GM23338 (cell line): ENCODE measurements at regions not wholly inside any gene's neighbourhood (a gene's known extent, or its start where the extent isn't known, plus 50 kb on each side); places are given as distances from the start of the nearest gene placed in this dataset.
"Not testable (repeated sequence)": the region's sequence is repeated elsewhere in the genome, so short reads cannot be mapped to it uniquely, and the experiment has no call there.

ENCODE experiments used
- ATAC-seq: fragments of 200-7000 bp; cut with Tn5 transposase; 3 replicates; pipeline ENCODE4 v1.9.1; 2020
- DNase-seq: peaks from one replicate; pipeline ENCODE4 v3.0.0-alpha.2; 2015; ENCODE audit warnings: low spot score
- H2AFZ ChIP-seq: fragments of 200-600 bp; sonication (generic); 2 replicates; pipeline ENCODE4 v1.8.0; 2016; ENCODE audit warnings: antibody characterized with exemption, mild to moderate bottlenecking, moderate library complexity
- H3F3A ChIP-seq: fragments of 200-600 bp; sonication (generic); replicated peaks from 2 replicates; pipeline ENCODE4 v1.8.0; 2017; ENCODE audit warnings: antibody characterized with exemption, mixed run types, low read depth
- H3K27ac ChIP-seq: fragments of 200-600 bp; sonication (generic); 2 replicates; pipeline ENCODE4 v1.6.1; 2016; ENCODE audit warnings: low read depth
- H3K27me3 ChIP-seq: fragments of 200-600 bp; sonication (generic); 2 replicates; pipeline ENCODE4 v1.8.0; 2016; ENCODE audit warnings: mild to moderate bottlenecking, mixed run types, moderate library complexity; ENCODE audit not compliant: insufficient read depth
- H3K36me3 ChIP-seq: fragments of 200-600 bp; sonication (generic); 2 replicates; pipeline ENCODE4 v1.8.0; 2016; ENCODE audit warnings: mild to moderate bottlenecking; ENCODE audit not compliant: insufficient read depth
- H3K4me1 ChIP-seq: fragments of 200-600 bp; sonication (generic); 2 replicates; pipeline ENCODE4 v1.8.0; 2016; ENCODE audit warnings: mild to moderate bottlenecking, moderate library complexity; ENCODE audit not compliant: insufficient read depth
- H3K4me2 ChIP-seq: fragments of 200-600 bp; sonication (generic); 2 replicates; pipeline ENCODE4 v1.7.1; 2017; ENCODE audit warnings: mixed run types
- H3K4me3 ChIP-seq: fragments of 200-600 bp; sonication (generic); 2 replicates; pipeline ENCODE4 v1.6.1; 2016; ENCODE audit warnings: mixed run types
- H3K79me2 ChIP-seq: fragments of 200-600 bp; sonication (generic); replicated peaks from 2 replicates; pipeline ENCODE4 v1.8.0; 2017; ENCODE audit warnings: mild to moderate bottlenecking; ENCODE audit not compliant: insufficient read depth
- H3K9me2 ChIP-seq: fragments of 200-600 bp; sonication (generic); 2 replicates; pipeline ENCODE4 v1.8.0; 2017; ENCODE audit not compliant: insufficient read depth
- H4K20me1 ChIP-seq: fragments of 200-600 bp; sonication (generic); replicated peaks from 2 replicates; pipeline ENCODE4 v1.8.0; 2017; ENCODE audit warnings: mild to moderate bottlenecking; ENCODE audit not compliant: insufficient read depth
- H3K27ac Mint-ChIP-seq: 2 replicates; pipeline ENCODE4 v1.8.0; 2020; ENCODE audit warnings: inconsistent platforms, mild to moderate bottlenecking, moderate library complexity, mixed read lengths
- H3K27me3 Mint-ChIP-seq: 3 replicates; pipeline ENCODE4 v1.8.0; 2022; ENCODE audit warnings: low read depth, mild to moderate bottlenecking, moderate library complexity, mixed read lengths, inconsistent platforms; ENCODE audit not compliant: insufficient read depth, poor library complexity
- H3K36me3 Mint-ChIP-seq: 3 replicates; pipeline ENCODE4 v1.8.0; 2021; ENCODE audit warnings: low read depth, mild to moderate bottlenecking, inconsistent platforms, moderate library complexity, mixed read lengths
- H3K4me1 Mint-ChIP-seq: 3 replicates; pipeline ENCODE4 v1.8.0; 2020; ENCODE audit warnings: mild to moderate bottlenecking, inconsistent platforms, mixed read lengths
- H3K4me3 Mint-ChIP-seq: 3 replicates; pipeline ENCODE4 v1.8.0; 2021; ENCODE audit warnings: moderate library complexity, mild to moderate bottlenecking, inconsistent platforms, mixed read lengths
- H3K9me3 Mint-ChIP-seq: 3 replicates; pipeline ENCODE4 v1.8.0; 2020; ENCODE audit warnings: moderate library complexity, mild to moderate bottlenecking, inconsistent platforms, mixed read lengths
- EZH2 ChIP-seq: fragments of 200-600 bp; sonication (generic); IDR thresholded peaks from one replicate; pipeline ENCODE4 v1.8.0; 2017; ENCODE audit warnings: antibody characterized with exemption, mild to moderate bottlenecking, low read depth; ENCODE audit not compliant: unreplicated experiment
- EZH2phosphoT487 ChIP-seq: fragments of 200-600 bp; sonication (generic); IDR thresholded peaks from one replicate; pipeline ENCODE4 v1.8.1; 2018; ENCODE audit warnings: antibody characterized with exemption; ENCODE audit not compliant: unreplicated experiment
- JUNB ChIP-seq: IDR thresholded peaks from one replicate; pipeline ENCODE4 v1.6.1; 2016; ENCODE audit warnings: antibody characterized with exemption; ENCODE audit not compliant: unreplicated experiment
- POLR2AphosphoS5 ChIP-seq: IDR thresholded peaks from 2 replicates; pipeline ENCODE4 v1.6.1; 2016; ENCODE audit warnings: antibody characterized with exemption, low read depth
- REST ChIP-seq: IDR thresholded peaks from one replicate; pipeline ENCODE4 v1.6.1; 2018; ENCODE audit warnings: antibody characterized with exemption; ENCODE audit not compliant: unreplicated experiment
- ZNF331 ChIP-seq: fragments of 250-450 bp; sonication (Bioruptor Pico); IDR thresholded peaks from 2 replicates; pipeline ENCODE4 v1.5.0; 2020; ENCODE audit warnings: low read depth, mild to moderate bottlenecking, moderate library complexity
- ZNF462 ChIP-seq: fragments of 250-450 bp; sonication (Bioruptor Pico); IDR thresholded peaks from 2 replicates; pipeline ENCODE4 v1.5.0; 2020; ENCODE audit warnings: mild to moderate bottlenecking, moderate library complexity
- TF ChIP-seq, protein P1 (sequence below), 2 experiments: fragments of 200-600 bp in 1 of 2; sonication (generic) in 1 of 2; conservative IDR thresholded peaks; 2 replicates each; pipeline versions ENCODE4 v1.5.1 to v1.6.1; 2016 to 2017; ENCODE audit warnings: antibody characterized with exemption in 2 of 2, low read depth in 2 of 2, mild to moderate bottlenecking in 2 of 2, moderate library complexity in 1 of 2

- peak overlapping the region; percentile 66 for H2AFZ ChIP-seq
- H3K4me1 Mint-ChIP-seq = peaks cover 11% of the 10 kb centered on the region
- H3K9me3 Mint-ChIP-seq, H3K4me3 Mint-ChIP-seq, H3K4me3 ChIP-seq, H3K36me3 ChIP-seq, H3K9me2 ChIP-seq, H3K27ac ChIP-seq, H3K79me2 ChIP-seq, ATAC-seq, DNase-seq, H3K36me3 Mint-ChIP-seq, H3K4me1 ChIP-seq, H4K20me1 ChIP-seq, H3F3A ChIP-seq, H3K27ac Mint-ChIP-seq, H3K27me3 ChIP-seq, H3K4me2 ChIP-seq, H3K27me3 Mint-ChIP-seq: not testable (repeated sequence)
These were observed 76.5 kb upstream of the NR5A2 start for GRCh38 chr1:199951005-199951404.

- H3K79me2 ChIP-seq = no peaks in the 10 kb centered on the region
- H3K4me3 Mint-ChIP-seq = no peak overlapping the region
- H3K27ac ChIP-seq = no peak overlapping the region
- no peak overlapping the region for H3K27ac Mint-ChIP-seq
- H3K27me3 ChIP-seq = no peaks in the 10 kb centered on the region
- H3K36me3 Mint-ChIP-seq = no peaks in the 10 kb centered on the region
- no peak for DNase-seq
- H3K36me3 ChIP-seq = no peaks in the 10 kb centered on the region
- no peaks in the 10 kb centered on the region for H4K20me1 ChIP-seq
- no peak overlapping the region for H3K4me3 ChIP-seq
- ATAC-seq = no peak
- H3K27me3 Mint-ChIP-seq = peaks cover 2% of the 10 kb centered on the region
- no peak overlapping the region for H3K4me2 ChIP-seq
- no peaks in the 10 kb centered on the region for H3F3A ChIP-seq
- no peaks in the 10 kb centered on the region; the same call in 1 of the 2 replicates for H3K4me1 ChIP-seq
- no peaks in the 10 kb centered on the region for H3K9me3 Mint-ChIP-seq
- H2AFZ ChIP-seq = no peak overlapping the region
- TF ChIP-seq POLR2AphosphoS5 (no peak), REST (no peak), ZNF462 (CRISPR knock-in tag) (no peak), ZNF331 (no peak), JUNB (no peak), EZH2phosphoT487 (no peak), EZH2 (no peak)
- TF ChIP-seq, protein P1, sequence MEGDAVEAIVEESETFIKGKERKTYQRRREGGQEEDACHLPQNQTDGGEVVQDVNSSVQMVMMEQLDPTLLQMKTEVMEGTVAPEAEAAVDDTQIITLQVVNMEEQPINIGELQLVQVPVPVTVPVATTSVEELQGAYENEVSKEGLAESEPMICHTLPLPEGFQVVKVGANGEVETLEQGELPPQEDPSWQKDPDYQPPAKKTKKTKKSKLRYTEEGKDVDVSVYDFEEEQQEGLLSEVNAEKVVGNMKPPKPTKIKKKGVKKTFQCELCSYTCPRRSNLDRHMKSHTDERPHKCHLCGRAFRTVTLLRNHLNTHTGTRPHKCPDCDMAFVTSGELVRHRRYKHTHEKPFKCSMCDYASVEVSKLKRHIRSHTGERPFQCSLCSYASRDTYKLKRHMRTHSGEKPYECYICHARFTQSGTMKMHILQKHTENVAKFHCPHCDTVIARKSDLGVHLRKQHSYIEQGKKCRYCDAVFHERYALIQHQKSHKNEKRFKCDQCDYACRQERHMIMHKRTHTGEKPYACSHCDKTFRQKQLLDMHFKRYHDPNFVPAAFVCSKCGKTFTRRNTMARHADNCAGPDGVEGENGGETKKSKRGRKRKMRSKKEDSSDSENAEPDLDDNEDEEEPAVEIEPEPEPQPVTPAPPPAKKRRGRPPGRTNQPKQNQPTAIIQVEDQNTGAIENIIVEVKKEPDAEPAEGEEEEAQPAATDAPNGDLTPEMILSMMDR (conservative IDR thresholded peaks at IDR 0.05; ENCODE audit: low read depth in 2 of 2) = no peak
- H3K9me2 ChIP-seq = no peaks in the 10 kb centered on the region
- H3K4me1 Mint-ChIP-seq = peaks cover 14% of the 10 kb centered on the region
These were observed 73.9 kb upstream of the NR5A2 start for GRCh38 chr1:199953651-199954050.
